HG03196 (cell line): ENCODE measurements at regions not wholly inside any gene's neighbourhood (a gene's known extent, or its start where the extent isn't known, plus 50 kb on each side); places are given as distances from the start of the nearest gene placed in this dataset.

Experiments
- ATAC-seq: cut with Tn5 transposase; IDR thresholded peaks from one replicate; pipeline ENCODE4 v1.9.1; 2021; ENCODE audit not compliant: unreplicated experiment

DNA sequence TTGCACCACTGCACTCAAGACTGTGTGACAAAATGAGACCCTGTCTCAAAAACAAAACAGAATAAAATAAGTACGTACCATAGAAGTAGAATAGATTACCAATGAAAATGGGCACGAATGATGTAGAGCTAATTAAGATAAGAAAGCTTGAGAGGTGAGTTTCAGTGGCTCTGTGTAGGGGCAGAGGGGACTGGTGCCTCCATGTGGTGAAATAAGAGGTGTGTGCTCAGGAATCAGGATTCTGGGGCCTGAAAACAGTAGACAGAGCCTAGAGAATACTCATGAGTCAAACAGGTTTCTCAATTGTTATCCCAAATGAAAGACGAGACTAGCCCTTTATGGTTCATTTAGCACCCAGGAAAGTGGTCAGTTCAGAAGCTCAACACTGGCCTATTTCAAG is 1145.1 kb downstream of the FLRT2 start:
- no peak for ATAC-seq

DNA sequence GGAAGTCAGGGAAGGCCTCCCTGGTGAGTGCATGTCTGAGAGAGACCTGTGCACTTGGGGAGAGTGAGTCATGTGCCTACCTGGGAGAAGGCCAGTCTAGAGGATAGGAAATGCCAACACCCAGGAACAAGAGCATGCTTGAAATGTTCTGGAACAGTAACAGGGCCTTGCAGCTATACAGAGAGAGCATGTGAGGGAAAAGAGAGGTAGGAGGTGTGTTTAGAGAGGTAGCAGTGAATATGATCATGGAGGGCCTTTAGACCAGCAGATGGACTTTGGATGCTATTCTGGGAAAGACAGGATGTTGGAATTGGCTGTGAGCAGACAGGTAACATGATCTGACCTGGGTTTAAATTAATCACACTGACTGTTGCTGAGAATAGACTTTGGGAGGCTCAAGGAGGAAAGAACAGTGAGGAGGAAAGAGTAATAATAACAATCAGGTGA is 1143.6 kb downstream of the FLRT2 start:
- no peak for ATAC-seq

GRCh38 chr14:86672080-86672479 is 1142.1 kb downstream of the FLRT2 start:
- no peak for ATAC-seq

- ATAC-seq: no peak
These were observed 1136.0 kb downstream of the FLRT2 start for GRCh38 chr14:86665975-86666374.

DNA sequence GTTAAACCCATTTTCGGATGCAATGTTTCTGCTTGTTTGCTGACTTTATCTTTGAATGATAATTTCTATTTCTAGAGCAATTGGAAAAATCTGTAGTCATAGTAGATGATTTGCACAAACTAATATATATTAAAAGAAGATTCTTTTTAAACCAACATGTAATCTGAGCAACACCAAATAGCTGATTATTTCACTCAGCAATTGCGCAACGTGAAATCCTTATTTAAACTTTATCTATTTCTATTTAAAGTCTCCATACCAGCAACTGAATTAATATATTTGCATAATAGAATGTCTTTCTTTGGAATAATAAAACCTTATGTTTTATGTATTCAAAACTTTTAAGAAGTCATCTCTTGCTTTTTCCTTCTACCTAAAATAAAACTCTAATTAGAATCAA is 1132.4 kb downstream of the FLRT2 start:
- no peak for ATAC-seq

GRCh38 chr14:86654558-86655184 is 1124.7 kb downstream of the FLRT2 start:
- ATAC-seq: no peak

- ATAC-seq: no peak
These were observed 1122.6 kb downstream of the FLRT2 start for GRCh38 chr14:86652526-86652925.

DNA sequence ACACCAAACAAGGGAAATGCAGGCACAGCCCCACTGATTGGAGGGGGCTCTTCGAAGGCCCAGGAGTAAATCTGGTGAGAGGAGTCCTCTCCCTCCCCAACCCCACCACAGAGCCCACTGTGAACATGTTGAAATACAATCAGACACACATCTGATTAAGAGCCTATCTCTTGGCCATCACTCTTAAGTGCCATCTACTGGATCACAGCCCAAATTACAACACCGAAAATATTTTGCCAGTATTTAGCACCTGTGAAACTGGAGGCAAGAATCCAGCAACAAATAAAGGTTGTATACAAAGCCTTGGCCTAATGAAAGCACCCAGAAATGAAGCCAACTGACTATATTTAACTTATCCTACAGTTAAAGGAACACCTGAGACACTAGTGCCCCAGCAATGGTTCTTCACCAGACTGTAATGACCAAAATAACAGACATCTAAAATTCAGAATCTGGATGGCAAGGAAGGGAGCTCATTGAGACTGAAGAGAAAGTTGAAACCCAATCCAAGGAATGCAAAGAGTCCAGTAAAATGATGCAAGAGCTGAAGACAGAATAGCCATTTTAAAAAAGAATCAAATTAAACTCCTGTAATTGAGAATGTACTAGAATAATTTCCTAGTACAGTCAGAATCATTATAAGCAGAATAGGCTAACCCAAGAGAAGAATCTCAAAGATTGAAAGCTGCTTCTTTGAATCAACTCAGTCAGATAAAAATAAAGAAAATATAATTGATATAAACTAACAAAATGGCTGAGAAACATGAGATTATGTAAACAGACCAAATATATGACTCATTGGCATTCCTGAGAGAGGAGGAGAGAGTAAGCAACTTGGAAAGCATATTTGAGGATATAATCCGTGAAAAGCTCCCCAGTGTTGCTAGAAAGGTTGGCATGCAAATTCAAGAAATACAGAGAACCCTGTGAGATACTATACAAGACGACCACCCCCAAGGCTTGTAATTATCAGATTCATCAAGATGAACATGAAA is 1117.0 kb downstream of the FLRT2 start:
- no peak for ATAC-seq

DNA sequence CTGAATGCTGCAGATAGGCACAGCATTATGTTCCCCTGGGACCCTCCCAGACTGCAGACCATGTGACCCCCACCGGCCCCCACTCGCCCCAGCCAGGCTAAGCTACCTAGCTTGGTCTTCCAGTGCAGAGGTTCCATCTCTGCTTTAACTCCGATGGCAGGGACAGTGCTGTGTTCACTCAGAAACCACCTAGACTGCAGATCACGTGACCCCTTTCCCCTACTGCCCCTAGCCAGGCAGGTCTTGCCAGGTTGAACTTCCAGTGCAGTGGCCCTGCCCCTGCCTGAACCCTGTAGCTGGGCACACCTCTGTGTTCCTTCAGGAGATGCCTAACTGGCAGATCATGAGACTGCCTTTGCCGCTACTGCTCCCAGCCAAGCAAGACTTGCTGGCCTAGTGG is 1116.2 kb downstream of the FLRT2 start:
- no peak for ATAC-seq

GRCh38 chr14:86641310-86641709 is 1111.4 kb downstream of the FLRT2 start:
- ATAC-seq: no peak

DNA sequence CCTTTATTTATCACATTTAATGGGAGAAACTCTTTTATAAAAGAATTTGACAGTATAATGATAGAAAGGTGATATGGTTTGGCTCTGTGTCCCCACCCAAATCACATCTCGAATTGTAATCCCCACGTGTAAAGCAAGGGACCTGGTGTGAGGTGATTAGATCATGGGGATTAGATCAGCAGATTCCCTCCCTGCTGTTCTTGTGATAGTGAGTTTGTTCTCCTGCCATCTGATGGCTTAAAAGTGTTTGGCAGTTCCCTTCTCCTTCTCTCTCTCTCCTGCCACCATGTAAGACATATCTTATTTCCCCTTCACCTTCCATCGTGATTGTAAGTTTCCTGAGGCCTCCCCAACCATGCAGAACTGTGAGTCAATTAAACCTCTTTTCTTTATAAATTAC is 1110.3 kb downstream of the FLRT2 start:
- no peak for ATAC-seq

GRCh38 chr14:86639666-86640065 is 1109.7 kb downstream of the FLRT2 start:
- no peak for ATAC-seq

DNA sequence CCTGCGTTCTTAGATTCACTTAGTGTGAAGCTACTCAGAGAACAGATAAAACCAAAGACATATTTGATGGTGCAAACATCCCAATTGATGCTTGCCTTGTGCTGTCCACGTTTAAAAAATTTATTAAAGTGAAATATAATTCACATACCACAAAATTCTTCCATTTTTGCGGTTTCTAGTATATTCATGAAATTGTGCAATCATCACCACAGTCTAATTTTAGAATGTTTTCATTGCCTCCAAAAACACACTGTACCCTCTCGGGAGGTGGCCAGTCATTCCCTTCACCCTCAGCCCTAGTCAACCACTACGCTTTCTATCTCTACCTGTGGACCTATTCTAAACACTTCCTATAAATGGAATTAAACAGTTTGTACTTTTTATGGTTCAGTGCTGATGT is 1109.2 kb downstream of the FLRT2 start:
- ATAC-seq: no peak

- no peak for ATAC-seq
These were observed 1097.1 kb downstream of the FLRT2 start for GRCh38 chr14:86627080-86627479.

- ATAC-seq: no peak
These were observed 1096.6 kb downstream of the FLRT2 start for GRCh38 chr14:86626530-86626929.

DNA sequence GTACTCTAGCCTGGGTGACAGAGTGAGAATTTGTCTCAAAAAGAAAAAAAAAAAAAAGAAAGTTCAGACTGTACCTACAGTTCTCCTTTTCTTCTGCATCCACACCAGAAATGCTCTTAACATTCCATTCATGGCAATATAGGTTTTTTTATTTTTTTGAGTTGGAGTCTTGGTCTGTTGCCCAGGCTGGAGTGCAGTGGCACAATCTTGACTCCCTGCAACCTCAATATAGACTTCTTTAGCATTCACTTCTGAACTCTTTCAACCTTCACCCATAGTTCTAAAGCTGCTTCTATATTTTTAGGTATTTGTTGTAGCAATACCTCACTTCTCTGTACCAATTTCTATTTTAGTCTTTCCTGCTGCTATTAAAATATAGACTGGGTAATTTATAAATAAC is 1095.7 kb downstream of the FLRT2 start:
- no peak for ATAC-seq

- ATAC-seq: no peak
These were observed 1089.8 kb downstream of the FLRT2 start for GRCh38 chr14:86619726-86620125.

- no peak for ATAC-seq
These were observed 1083.8 kb downstream of the FLRT2 start for GRCh38 chr14:86613786-86614185.

DNA sequence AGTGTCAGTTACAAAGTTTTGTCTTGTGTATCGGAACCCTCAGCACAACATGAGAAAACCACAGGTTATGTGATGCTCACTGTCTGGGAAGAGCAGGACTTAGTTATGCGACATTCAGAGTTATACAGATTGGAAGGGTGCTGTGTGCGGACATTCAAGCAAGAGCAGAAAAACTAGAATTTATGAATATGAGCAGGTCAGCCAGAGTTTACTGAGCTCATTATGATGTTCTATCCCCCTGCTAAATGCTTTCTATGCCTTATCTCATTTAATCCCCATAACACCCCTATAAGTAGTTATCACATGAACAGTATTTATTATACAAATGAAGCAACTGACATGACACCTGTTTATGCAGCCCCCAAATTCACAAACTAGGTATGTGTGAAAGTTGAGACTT is 1083.2 kb downstream of the FLRT2 start:
- no peak for ATAC-seq

DNA sequence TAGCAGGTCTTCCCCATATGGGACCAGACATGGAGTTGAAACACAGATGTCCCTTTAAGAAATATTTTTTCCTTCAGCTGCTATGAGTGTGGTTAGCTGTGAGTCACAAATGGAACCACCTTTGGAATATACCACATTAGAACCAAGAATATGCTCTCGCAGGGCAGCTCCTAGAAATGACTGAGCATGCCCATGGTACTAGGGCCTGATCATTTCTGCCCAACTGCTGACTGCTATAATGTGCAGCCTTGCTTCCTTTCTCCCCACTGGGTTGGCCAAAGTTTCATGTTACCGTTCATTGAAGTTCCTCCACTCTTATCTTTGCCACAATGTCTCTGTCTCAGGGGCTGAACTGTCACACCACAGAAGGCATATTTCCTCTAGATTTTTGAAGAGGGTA is 1074.6 kb downstream of the FLRT2 start:
- ATAC-seq: no peak

- ATAC-seq: no peak
These were observed 1072.3 kb downstream of the FLRT2 start for GRCh38 chr14:86602263-86602662.

DNA sequence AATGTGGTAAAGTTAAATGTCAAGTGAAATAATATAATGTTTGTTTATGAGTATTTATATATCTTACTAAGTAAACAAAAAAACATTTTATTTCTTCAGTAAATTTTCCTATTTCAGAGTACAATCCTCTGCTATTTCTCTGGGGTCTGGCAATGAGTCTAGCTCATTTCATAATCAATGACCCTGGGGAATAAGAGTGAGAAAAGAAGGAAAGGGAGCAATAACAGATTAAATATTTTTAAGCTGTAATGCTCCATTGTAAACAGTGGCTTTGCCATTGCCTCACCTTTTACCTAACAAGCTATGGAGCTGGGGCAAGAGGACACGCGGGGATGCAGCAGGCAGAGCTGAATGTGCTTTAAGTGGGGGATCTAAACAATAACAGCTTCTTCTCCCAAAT is 1071.9 kb downstream of the FLRT2 start:
- ATAC-seq: no peak
